Gastroesophageal sphincter (tissue), 4 donors: ENCODE measurements at regions not wholly inside any gene's neighbourhood (a gene's known extent, or its start where the extent isn't known, plus 50 kb on each side); places are given as distances from the start of the nearest gene placed in this dataset.

Experiments
- ATAC-seq: fragments of 150-250 bp; one replicate; pipeline ENCODE4 v1.9.1; 2016; ENCODE audit warnings: mild to moderate bottlenecking, moderate library complexity
- H3K27ac ChIP-seq, 4 donors: fragments of 200-600 bp; sonication (generic) in 3 of 4; 1 replicate in 3 of 4; 2 replicates in 1 of 4; pipeline ENCODE4 v1.5.1; 2016 to 2019
- H3K27me3 ChIP-seq: fragments of 200-600 bp; sonication (generic); one replicate; pipeline ENCODE4 v1.5.1; 2019
- H3K36me3 ChIP-seq, 2 donors: fragments of 200-600 bp; sonication (generic); one replicate each; pipeline ENCODE4 v1.5.1; 2019; ENCODE audit warnings: control low read depth in 1 of 2
- H3K4me1 ChIP-seq, 3 donors: fragments of 200-600 bp; sonication (generic); 1 replicate in 2 of 3; 2 replicates in 1 of 3; pipeline ENCODE4 v1.5.1; 2016 to 2019; ENCODE audit warnings: control low read depth in 2 of 3
- H3K4me3 ChIP-seq, 2 donors: fragments of 200-600 bp; sonication (generic); one replicate each; pipeline ENCODE4 v1.5.1; 2019; ENCODE audit warnings: mild to moderate bottlenecking in 1 of 2, moderate library complexity in 1 of 2
- H3K9me3 ChIP-seq, 3 donors: fragments of 200-600 bp; sonication (generic); one replicate each; pipeline ENCODE4 v1.5.1; 2017 to 2019; ENCODE audit warnings: control low read depth in 2 of 3
- CTCF ChIP-seq, 4 experiments: fragments of 200-600 bp in 2 of 4; fragments of 450-650 bp in 2 of 4; sonication (generic) in 1 of 4; IDR thresholded peaks; one replicate each; pipeline ENCODE4 v1.5.1; 2017 to 2019; ENCODE audit warnings: antibody characterized with exemption in 4 of 4, mild to moderate bottlenecking in 2 of 4, moderate library complexity in 2 of 4
- EP300 ChIP-seq: sonication (generic); formaldehyde crosslinking; IDR thresholded peaks from one replicate; pipeline ENCODE4 v1.6.1; 2017; ENCODE audit warnings: antibody characterized with exemption, mild to moderate bottlenecking
- POLR2A ChIP-seq, 2 donors: fragments of 450-650 bp; IDR thresholded peaks; one replicate each; pipeline ENCODE4 v1.6.1; 2017; ENCODE audit warnings: antibody characterized with exemption in 2 of 2, mild to moderate bottlenecking in 2 of 2, moderate library complexity in 1 of 2
- POLR2AphosphoS5 ChIP-seq: sonication (generic); formaldehyde crosslinking; IDR thresholded peaks from one replicate; pipeline ENCODE4 v1.6.1; 2017; ENCODE audit warnings: antibody characterized with exemption
- WGBS, 2 donors: methylation state at CpG; one replicate each; pipeline ENCODE4 v1.1.5; 2018; ENCODE audit warnings: low coverage in 1 of 2; 5-methylcytosine and 5-hydroxymethylcytosine counted together

- H3K4me1 ChIP-seq: no peaks in the 10 kb centered on the region
- ATAC-seq: no peak
- no peaks in the 10 kb centered on the region for H3K36me3 ChIP-seq
- H3K9me3 ChIP-seq: no peaks in the 10 kb centered on the region
- no peak overlapping the region for H3K27ac ChIP-seq
- no peak overlapping the region for H3K4me3 ChIP-seq
- TF ChIP-seq CTCF (IDR thresholded peaks at IDR 0.05): no peak
- TF ChIP-seq POLR2A (IDR thresholded peaks at IDR 0.05): no peak
- TF ChIP-seq POLR2AphosphoS5: no peak
- TF ChIP-seq EP300: no peak
- H3K27me3 ChIP-seq: no peaks in the 10 kb centered on the region
- WGBS, 2 donors: 35 to 38% methylated on average over 1 of the region's 1 CpG
Observed at GRCh38 chr5:130692770-130693169, 472.3 kb downstream of the HINT1 start.

- no peaks in the 10 kb centered on the region for H3K9me3 ChIP-seq
- no peak overlapping the region for H3K27ac ChIP-seq
- no peaks in the 10 kb centered on the region for H3K4me1 ChIP-seq
- ATAC-seq: no peak
- TF ChIP-seq POLR2AphosphoS5: no peak
- TF ChIP-seq EP300: no peak
- no peak for TF ChIP-seq CTCF (IDR thresholded peaks at IDR 0.05)
- no peak for TF ChIP-seq POLR2A (IDR thresholded peaks at IDR 0.05)
- H3K4me3 ChIP-seq: no peak overlapping the region
- H3K36me3 ChIP-seq: no peaks in the 10 kb centered on the region
- no peaks in the 10 kb centered on the region for H3K27me3 ChIP-seq
- WGBS, 2 donors: 52 to 80% methylated on average over 1 to 4 of the region's 4 CpGs
Observed at GRCh38 chr5:130689831-130690230, 475.2 kb downstream of the HINT1 start.

- Histone ChIP-seq H3K27me3 (no peaks in the 10 kb centered on the region), H3K4me3 (no peak overlapping the region), H3K27ac (no peak overlapping the region), H3K9me3 (no peaks in the 10 kb centered on the region), H3K36me3 (no peaks in the 10 kb centered on the region), H3K4me1 (no peaks in the 10 kb centered on the region)
- 75 to 84% methylated on average over 3 to 6 of the region's 7 CpGs for WGBS, 2 donors
- TF ChIP-seq POLR2AphosphoS5 (no peak), CTCF (IDR thresholded peaks at IDR 0.05) (no peak), EP300 (no peak), POLR2A (IDR thresholded peaks at IDR 0.05) (no peak)
- no peak for ATAC-seq
Observed at GRCh38 chr5:130687085-130687733, 477.8 kb downstream of the HINT1 start.

GRCh38 chr5:130678637-130679036, 486.4 kb downstream of the HINT1 start:
- ATAC-seq: no peak
- H3K27ac ChIP-seq: no peak overlapping the region
- no peaks in the 10 kb centered on the region for H3K9me3 ChIP-seq
- no peaks in the 10 kb centered on the region for H3K36me3 ChIP-seq
- no peak overlapping the region for H3K4me3 ChIP-seq
- WGBS, 2 donors: 57% methylated on average over 1 of the region's 1 CpG; no CpG with 5 or more reads in 1 of the 2 donors
- TF ChIP-seq CTCF (IDR thresholded peaks at IDR 0.05) (no peak), POLR2AphosphoS5 (no peak), POLR2A (IDR thresholded peaks at IDR 0.05) (no peak), EP300 (no peak)
- no peaks in the 10 kb centered on the region for H3K27me3 ChIP-seq
- no peaks in the 10 kb centered on the region for H3K4me1 ChIP-seq

GRCh38 chr5:130666462-130666861, 498.6 kb downstream of the HINT1 start:
- H3K4me3 ChIP-seq: no peak overlapping the region
- no peak for TF ChIP-seq CTCF (IDR thresholded peaks at IDR 0.05)
- no peak for TF ChIP-seq EP300
- no peak for TF ChIP-seq POLR2A (IDR thresholded peaks at IDR 0.05)
- no peak for TF ChIP-seq POLR2AphosphoS5
- WGBS, 2 donors: 90 to 93% methylated on average over 2 to 3 of the region's 3 CpGs
- no peaks in the 10 kb centered on the region for H3K27me3 ChIP-seq
- H3K4me1 ChIP-seq: no peaks in the 10 kb centered on the region
- no peaks in the 10 kb centered on the region for H3K36me3 ChIP-seq
- no peak overlapping the region for H3K27ac ChIP-seq
- no peak for ATAC-seq
- H3K9me3 ChIP-seq: no peaks in the 10 kb centered on the region
